BLaER1 (cell line): ENCODE measurements at regions not wholly inside any gene's neighbourhood (a gene's known extent, or its start where the extent isn't known, plus 50 kb on each side); places are given as distances from the start of the nearest gene placed in this dataset.
"Not testable (repeated sequence)": the region's sequence is repeated elsewhere in the genome, so short reads cannot be mapped to it uniquely, and the experiment has no call there.

ENCODE experiments used
- H3K27ac ChIP-seq: shearing (Covaris generic); formaldehyde crosslinking; 2 replicates; pipeline ENCODE4 v1.8.1; 2022
- H3K27me3 ChIP-seq: shearing (Covaris generic); formaldehyde crosslinking; 2 replicates; pipeline ENCODE4 v1.8.1; 2022
- H3K36me3 ChIP-seq: shearing (Covaris generic); formaldehyde crosslinking; 2 replicates; pipeline ENCODE4 v1.8.1; 2022
- H3K4me1 ChIP-seq: shearing (Covaris generic); formaldehyde crosslinking; 2 replicates; pipeline ENCODE4 v1.8.1; 2022
- H3K4me2 ChIP-seq: shearing (Covaris generic); formaldehyde crosslinking; 2 replicates; pipeline ENCODE4 v1.8.1; 2022
- H3K4me3 ChIP-seq: shearing (Covaris generic); formaldehyde crosslinking; 2 replicates; pipeline ENCODE4 v1.8.1; 2022
- H3K9ac ChIP-seq: shearing (Covaris generic); formaldehyde crosslinking; 2 replicates; pipeline ENCODE4 v1.8.1; 2022
- H3K9me3 ChIP-seq: shearing (Covaris generic); formaldehyde crosslinking; 2 replicates; pipeline ENCODE4 v1.8.1; 2022
- H4K20me1 ChIP-seq: shearing (Covaris generic); formaldehyde crosslinking; 2 replicates; pipeline ENCODE4 v1.8.1; 2022
- Cebpa-rat ChIP-seq: shearing (Covaris generic); IDR thresholded peaks from 2 replicates; pipeline ENCODE4 v1.8.1; 2022

DNA sequence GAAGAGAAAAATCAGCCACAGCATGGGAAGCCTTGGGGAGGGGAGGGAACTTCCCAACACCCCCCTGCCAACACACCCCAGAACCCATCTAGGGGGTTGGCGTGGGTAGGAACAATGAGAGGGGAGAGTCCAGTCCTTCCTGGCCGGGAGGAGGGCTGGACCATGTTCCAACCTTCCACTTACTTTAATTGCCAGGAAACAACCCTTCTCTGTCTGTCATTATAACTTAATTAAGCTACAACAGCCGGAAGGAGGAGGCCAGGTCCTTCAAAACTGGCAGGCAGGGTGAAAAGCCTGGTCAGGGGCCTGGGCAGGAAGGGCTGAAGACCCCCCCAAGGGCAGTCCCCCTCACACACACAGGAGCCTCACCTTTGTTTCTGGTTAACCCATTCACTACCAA is 447.0 kb downstream of the SOX9 start:
- H3K27ac ChIP-seq, result no peak overlapping the region
- H3K9me3 ChIP-seq, result no peaks in the 10 kb centered on the region
- H3K9ac ChIP-seq, result no peak overlapping the region
- H3K27me3 ChIP-seq, result no peaks in the 10 kb centered on the region
- peaks cover 29% of the 10 kb centered on the region for H3K4me1 ChIP-seq
- peak overlapping the region; percentile 75 for H3K4me2 ChIP-seq
- H3K4me3 ChIP-seq, result no peak overlapping the region
- TF ChIP-seq Cebpa-rat, result no peak
- no peaks in the 10 kb centered on the region for H4K20me1 ChIP-seq
- H3K36me3 ChIP-seq, result no peaks in the 10 kb centered on the region

DNA sequence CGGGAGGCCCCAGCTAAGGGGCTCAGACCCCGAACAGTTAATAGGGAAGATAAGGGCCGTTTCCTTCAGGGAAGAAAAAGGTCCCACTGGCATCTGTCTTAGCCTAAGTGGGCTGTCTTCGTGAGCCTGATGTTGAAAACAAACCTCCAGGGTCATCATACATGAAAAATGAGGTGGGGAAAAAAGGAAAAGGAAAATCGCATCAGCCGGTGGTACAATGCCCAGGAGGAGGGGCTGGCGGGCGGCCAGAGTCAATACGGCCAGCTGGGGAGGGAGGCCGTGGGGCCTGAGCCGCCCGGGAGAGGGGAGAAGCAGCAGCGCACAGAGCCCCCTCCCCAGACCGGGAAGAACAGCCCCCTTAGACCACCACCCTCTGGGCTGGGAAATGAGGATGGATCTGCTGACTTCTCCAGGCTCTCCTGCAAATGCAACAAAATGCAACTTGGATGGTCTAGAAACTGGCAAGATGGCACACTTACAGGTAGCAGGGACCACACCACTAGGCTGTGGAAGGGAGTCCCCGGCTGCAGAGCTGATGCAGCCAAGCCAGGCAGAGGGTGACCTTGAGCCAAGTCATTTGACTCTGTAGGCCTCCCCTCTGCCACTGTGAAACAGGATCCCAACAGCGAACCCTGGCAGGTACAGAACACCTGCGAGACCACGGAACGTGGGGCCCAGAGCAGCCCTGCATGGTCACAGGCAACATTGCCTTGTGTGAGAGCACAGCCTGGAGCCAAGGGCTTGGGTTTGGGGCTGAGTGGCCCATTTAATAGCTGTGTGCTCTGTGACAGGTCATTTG is 448.5 kb downstream of the SOX9 start:
- H3K36me3 ChIP-seq, result no peaks in the 10 kb centered on the region
- peaks cover 29% of the 10 kb centered on the region for H3K4me1 ChIP-seq
- H3K27me3 ChIP-seq, result no peaks in the 10 kb centered on the region
- peak overlapping the region; percentile 3; the same call in 1 of the 2 replicates for H3K27ac ChIP-seq
- no peaks in the 10 kb centered on the region for H4K20me1 ChIP-seq
- H3K4me3 ChIP-seq, result no peak overlapping the region
- H3K9ac ChIP-seq, result no peak overlapping the region
- TF ChIP-seq Cebpa-rat, result no peak
- peak overlapping the region; percentile 75 for H3K4me2 ChIP-seq
- no peaks in the 10 kb centered on the region for H3K9me3 ChIP-seq

DNA sequence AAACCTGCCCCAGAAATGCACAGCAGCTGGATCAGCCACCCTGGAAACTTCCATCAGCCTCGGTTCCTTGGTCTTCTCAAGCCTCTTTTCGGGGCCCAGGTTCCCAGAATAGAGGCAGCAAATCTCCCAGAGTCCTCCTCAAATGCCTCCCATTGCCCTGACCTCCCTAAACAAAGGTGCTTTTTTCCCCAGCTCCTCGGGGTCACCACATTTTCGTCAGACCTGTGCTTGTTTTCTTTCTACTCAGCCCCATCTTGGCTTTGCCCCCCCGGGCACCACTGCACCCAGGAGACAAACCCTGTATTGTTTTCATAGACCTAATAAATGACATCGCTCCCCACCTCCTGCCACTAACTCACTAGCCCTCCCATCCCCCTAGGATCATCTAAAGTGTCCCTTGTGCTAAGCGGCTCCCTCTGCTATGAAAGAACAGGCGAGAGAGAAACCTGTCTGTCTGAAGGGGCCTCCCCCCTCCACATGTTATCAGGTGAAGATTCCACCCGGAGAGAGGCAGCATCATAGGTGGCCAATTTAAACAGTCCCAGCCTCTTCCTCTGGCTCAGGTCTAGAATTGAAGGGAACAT is 451.1 kb downstream of the SOX9 start:
- Histone ChIP-seq H3K4me1 (peaks cover 28% of the 10 kb centered on the region), H4K20me1 (no peaks in the 10 kb centered on the region), H3K9ac (no peak overlapping the region), H3K36me3 (no peaks in the 10 kb centered on the region), H3K9me3 (no peaks in the 10 kb centered on the region), H3K4me2 (no peak overlapping the region), H3K27ac (no peak overlapping the region), H3K27me3 (no peaks in the 10 kb centered on the region), H3K4me3 (no peak overlapping the region)
- no peak for TF ChIP-seq Cebpa-rat

DNA sequence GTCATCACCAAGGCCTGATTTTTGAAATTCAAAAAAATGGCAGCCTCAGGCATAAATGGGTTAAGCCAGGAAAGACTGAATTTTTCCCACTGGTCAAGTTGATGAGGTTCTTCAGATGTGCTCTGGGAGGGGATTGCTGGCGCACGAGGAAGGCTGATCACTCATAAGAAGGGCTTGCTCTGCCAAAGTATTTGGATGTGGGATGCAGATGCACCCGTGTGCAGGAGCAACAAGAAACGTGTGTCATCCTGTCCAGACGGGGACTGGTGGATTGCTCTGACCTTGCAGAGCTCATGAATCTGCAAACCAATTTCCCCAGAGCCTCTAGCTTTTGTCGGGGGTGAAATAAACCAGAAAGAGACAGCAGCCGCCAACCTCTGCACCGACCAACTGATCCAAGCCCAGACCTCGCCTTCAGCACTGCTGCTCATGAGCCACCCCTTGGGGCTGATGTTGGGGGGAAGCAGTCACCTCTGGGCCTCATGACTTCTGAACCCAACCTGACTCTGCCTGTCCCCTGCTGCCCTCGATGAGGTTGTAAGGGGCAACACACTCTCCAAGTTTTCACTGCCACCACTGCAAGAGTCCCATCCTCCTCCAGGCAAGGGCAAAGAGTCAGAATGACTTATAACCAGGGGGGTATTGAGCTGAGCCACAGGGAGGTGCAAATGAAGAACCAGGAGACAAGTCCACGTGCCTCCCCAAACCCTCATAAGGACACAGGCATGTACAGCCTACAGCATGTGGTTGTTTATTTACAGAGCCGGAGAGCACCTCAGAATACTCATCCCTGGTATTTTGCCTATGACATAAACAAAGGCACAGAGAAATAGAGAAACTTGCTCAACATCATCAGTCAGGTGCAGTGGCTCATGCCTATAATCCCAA is 452.0 kb downstream of the SOX9 start:
- no peak for TF ChIP-seq Cebpa-rat
- Histone ChIP-seq H3K27ac (no peak overlapping the region), H3K36me3 (no peaks in the 10 kb centered on the region), H3K4me1 (peaks cover 19% of the 10 kb centered on the region), H3K9me3 (no peaks in the 10 kb centered on the region), H3K27me3 (no peaks in the 10 kb centered on the region), H3K9ac (no peak overlapping the region), H3K4me2 (no peak overlapping the region), H4K20me1 (no peaks in the 10 kb centered on the region), H3K4me3 (no peak overlapping the region)

DNA sequence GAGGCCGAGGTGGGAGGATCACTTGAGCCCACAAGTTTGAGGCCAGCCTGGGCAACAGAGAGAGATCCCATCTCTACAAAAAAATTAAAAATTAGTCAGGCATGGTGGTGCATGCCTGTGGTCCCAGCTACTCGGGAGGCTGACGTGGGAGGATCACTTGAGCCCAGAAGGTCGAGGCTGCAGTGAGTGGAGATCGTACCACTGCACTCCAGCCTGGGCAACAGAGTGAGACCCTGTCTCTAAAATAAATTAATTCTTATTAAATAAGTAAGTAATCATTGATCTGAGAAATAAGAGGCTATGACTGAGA is 452.6 kb downstream of the SOX9 start:
- H3K27ac ChIP-seq, H3K4me2 ChIP-seq: not testable (repeated sequence)

DNA sequence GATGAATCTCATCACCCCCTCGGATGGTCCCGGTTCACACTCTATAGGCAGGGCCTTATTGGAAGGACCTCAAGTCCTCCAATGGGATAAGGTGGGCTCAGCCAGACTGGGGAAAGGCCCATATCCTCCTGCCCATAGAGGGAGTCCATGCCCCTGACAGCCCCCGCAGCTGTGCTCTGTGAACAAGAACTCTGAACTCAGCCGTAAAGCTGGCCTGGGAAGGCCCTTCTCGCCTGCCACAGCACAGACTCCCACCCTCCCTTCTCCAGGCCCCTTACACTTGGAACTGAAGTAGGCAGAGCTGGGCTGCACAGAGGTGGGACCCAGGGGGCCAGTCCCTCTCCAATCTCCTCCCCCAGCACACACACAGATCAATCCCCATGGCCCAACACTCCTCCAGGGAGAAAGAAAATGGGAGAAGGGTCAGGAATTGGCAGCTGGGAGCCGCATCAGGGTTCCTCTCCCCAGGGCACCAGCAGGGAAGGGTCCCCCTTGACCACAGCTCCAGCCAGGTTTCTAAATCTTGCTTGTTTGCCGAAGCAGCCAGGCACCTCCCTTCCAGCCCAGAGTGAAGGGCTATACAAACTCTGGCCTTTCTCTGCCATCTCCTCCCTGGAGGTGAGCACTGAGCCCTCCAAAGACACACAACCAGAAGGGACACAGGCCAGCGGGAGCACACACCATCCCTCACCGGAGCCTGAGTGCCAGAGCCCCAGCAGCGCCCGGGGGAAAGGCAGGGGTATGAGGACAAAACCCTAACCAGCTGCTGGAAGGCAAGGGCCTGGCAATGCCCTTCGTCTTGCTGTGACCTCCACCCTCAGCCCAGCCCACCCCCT is 454.1 kb downstream of the SOX9 start:
- no peak overlapping the region for H3K9ac ChIP-seq
- no peak overlapping the region for H3K27ac ChIP-seq
- no peak for TF ChIP-seq Cebpa-rat
- no peaks in the 10 kb centered on the region for H3K4me1 ChIP-seq
- H3K36me3 ChIP-seq, result no peaks in the 10 kb centered on the region
- no peaks in the 10 kb centered on the region for H4K20me1 ChIP-seq
- H3K4me2 ChIP-seq, result no peak overlapping the region
- no peak overlapping the region for H3K4me3 ChIP-seq
- no peaks in the 10 kb centered on the region for H3K27me3 ChIP-seq
- H3K9me3 ChIP-seq, result no peaks in the 10 kb centered on the region

More for the DNA sequence above, 452.6 kb downstream of the SOX9 start:
- not testable (repeated sequence) for H3K9ac ChIP-seq, H3K36me3 ChIP-seq, H4K20me1 ChIP-seq, H3K27me3 ChIP-seq, H3K4me3 ChIP-seq, H3K9me3 ChIP-seq
- H3K4me1 ChIP-seq, result peaks cover 13% of the 10 kb centered on the region

DNA sequence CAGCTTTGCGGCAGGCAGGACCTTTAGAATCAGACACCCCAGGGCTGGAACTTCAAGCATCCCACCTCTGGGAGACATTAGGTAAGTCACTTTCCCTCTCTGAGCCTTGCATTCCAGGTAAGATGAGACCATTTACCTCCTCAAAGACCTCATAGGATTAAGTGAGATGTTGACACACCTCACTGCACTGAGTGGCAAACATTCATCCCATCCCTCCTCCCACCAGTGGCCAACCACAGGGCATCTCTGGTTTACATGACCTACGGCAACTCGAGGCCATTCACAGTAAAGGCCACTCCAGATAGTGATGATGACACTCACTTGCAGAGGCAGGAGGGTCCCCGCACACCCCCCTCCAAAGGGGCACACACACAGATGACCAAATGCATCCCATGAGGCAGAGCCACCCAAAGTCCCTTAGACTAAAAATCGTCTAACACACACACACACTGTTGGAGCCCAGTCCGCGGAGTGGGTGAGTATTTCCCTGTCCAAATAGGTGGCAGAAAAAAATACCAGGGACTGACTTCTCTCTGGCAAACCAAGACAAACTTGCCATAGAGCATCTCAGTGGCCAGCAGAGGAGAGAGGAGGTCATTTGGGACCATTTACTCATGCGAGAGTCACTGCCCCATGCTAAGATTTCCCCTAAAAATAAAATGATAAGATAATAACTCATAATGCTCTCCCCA is 454.9 kb downstream of the SOX9 start:
- Histone ChIP-seq H3K9me3 (no peaks in the 10 kb centered on the region), H3K4me3 (no peak overlapping the region), H3K9ac (no peak overlapping the region), H3K4me1 (no peaks in the 10 kb centered on the region), H4K20me1 (no peaks in the 10 kb centered on the region), H3K27me3 (no peaks in the 10 kb centered on the region), H3K4me2 (no peak overlapping the region), H3K36me3 (no peaks in the 10 kb centered on the region), H3K27ac (no peak overlapping the region)
- no peak for TF ChIP-seq Cebpa-rat

DNA sequence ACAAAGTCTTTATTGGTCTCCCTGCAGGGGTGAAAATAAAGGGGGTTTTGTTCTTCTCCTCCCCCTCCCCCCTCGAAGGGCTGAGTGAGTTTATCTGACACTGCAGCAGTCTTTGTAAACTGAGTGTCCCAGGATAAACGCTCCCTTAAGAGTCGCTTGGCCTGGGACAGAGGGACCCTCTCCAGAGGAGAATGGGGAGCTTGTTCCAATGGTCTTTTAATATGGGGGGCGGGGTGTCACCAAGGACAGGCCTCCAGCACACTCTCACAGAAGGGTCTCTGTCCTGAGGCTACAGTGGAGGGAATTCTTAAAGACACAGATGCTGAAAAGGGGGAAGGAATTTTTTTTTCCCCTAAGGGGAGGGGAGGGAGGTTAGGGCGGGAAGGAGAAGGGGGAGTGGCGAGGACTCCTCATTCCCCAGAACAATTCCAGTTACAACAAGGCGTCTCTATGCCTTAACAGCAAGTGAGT is 455.5 kb downstream of the SOX9 start:
- H3K4me3 ChIP-seq, result no peak overlapping the region
- no peaks in the 10 kb centered on the region for H3K36me3 ChIP-seq
- no peaks in the 10 kb centered on the region for H3K9me3 ChIP-seq
- no peaks in the 10 kb centered on the region for H4K20me1 ChIP-seq
- no peak overlapping the region for H3K27ac ChIP-seq
- no peaks in the 10 kb centered on the region for H3K27me3 ChIP-seq
- no peak overlapping the region for H3K9ac ChIP-seq
- no peak for TF ChIP-seq Cebpa-rat
- no peaks in the 10 kb centered on the region for H3K4me1 ChIP-seq
- H3K4me2 ChIP-seq, result no peak overlapping the region

DNA sequence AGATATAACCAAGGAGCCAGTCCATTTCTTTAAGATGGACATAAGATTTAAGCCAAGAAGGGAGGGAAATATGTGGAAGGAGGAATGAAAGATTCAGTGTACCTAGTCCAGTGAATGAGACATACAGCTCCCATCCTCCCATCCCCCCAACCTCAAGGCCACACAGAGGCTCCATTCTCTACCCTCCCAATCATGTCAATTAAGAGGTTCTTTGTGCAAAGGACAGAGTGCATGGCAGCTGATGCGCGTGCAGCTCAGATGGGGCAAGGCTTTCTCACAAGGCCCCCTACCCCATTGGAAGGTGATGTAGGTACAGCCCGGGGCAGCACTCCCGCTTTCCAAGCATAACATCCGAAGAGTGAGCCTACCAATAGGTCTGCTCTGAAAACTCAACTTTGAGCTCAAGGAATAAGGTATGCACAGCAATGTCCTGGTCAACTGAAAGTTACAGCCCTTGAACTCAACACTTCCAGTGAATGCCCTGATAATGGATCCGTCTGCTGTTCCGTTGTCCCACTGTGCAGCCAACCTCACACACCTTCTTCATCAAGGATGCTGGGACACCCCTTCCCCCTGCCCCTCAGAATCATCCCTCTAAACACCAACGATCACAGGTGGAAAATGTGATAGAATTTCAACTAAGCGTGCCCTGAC is 458.1 kb downstream of the SOX9 start:
- H4K20me1 ChIP-seq, result no peaks in the 10 kb centered on the region
- no peak for TF ChIP-seq Cebpa-rat
- H3K4me2 ChIP-seq, result no peak overlapping the region
- H3K27ac ChIP-seq, result no peak overlapping the region
- H3K4me1 ChIP-seq, result no peaks in the 10 kb centered on the region
- H3K9me3 ChIP-seq, result peaks cover 21% of the 10 kb centered on the region
- H3K27me3 ChIP-seq, result no peaks in the 10 kb centered on the region
- H3K4me3 ChIP-seq, result no peak overlapping the region
- H3K9ac ChIP-seq, result no peak overlapping the region
- H3K36me3 ChIP-seq, result no peaks in the 10 kb centered on the region
